ENCODE measurements at regions not wholly inside any gene's neighbourhood (a gene's known extent, or its start where the extent isn't known, plus 50 kb on each side); places are given as distances from the start of the nearest gene placed in this dataset.
"Not testable (repeated sequence)": the region's sequence is repeated elsewhere in the genome, so short reads cannot be mapped to it uniquely, and the experiment has no call there.

DNA sequence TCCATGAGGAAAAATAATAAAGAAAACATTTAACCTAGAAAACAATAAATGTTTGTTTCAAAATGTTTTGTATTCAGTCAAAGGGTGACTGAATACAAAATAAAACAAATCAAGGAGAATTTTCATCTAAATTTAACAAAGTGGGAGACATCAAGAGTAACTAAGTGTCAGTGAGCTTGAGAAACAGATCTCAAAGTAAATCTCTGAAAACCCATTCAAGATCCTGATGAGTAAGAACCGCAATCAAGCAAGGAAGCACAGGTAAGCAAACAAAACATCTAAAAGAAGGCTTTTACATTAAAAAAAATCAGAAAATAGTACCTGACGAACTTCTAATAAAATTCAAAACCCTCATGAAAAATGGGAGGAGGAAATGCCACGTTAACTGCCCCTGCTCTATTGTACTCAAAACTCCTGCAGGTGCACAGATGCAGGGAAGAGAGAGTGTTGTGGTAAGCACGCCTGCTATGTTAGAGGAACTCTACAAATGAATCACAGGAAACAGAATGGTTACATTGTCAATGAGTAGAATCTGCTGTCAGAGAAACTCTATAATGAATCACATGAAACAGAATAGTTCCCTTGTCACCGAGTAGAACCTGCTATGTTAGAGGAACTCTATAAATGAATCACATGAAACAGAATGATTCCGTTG lies 309.6 kb upstream of the FRG1 start:
- ATAC-seq, result peak; percentile 97
- H3K27me3 Mint-ChIP-seq, DNase-seq, H3K4me1 Mint-ChIP-seq, H3K27ac Mint-ChIP-seq: not testable (repeated sequence)
- H3K4me3 Mint-ChIP-seq, result peak overlapping the region in 1 of 2 donors; percentile 9
- peaks cover 10 to 12% of the 10 kb centered on the region in 2 donors for H3K9me3 Mint-ChIP-seq

GRCh38 chr4:189631568-189631916 lies 309.1 kb upstream of the FRG1 start:
- peaks cover 10 to 12% of the 10 kb centered on the region in 2 donors for H3K9me3 Mint-ChIP-seq
- not testable (repeated sequence) for H3K27ac Mint-ChIP-seq, H3K4me3 Mint-ChIP-seq, H3K27me3 Mint-ChIP-seq, DNase-seq, H3K4me1 Mint-ChIP-seq
- ATAC-seq, result peak; percentile 15

DNA sequence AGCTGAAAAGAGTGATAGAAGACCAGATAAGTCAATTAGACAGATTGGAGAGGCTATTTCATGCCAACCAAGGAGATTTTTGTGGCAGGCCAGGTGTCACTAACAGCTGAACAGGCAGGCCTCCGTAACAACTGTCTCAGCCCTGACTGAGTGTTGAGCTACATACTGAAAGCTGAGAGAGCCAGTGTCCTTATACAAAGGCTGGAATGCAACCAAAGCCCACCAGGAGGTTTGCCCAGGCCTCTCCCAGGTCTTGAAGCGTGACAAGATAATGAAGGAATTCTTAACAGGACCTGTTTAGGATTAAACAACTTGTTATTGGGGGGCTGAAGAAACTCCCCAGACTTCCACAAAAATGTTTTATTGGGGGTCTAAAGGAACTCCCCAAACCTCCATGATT lies 290.2 kb upstream of the FRG1 start:
- H3K27me3 Mint-ChIP-seq, H3K9me3 Mint-ChIP-seq, H3K4me1 Mint-ChIP-seq, H3K4me3 Mint-ChIP-seq, DNase-seq, ATAC-seq, H3K27ac Mint-ChIP-seq: not testable (repeated sequence)

DNA sequence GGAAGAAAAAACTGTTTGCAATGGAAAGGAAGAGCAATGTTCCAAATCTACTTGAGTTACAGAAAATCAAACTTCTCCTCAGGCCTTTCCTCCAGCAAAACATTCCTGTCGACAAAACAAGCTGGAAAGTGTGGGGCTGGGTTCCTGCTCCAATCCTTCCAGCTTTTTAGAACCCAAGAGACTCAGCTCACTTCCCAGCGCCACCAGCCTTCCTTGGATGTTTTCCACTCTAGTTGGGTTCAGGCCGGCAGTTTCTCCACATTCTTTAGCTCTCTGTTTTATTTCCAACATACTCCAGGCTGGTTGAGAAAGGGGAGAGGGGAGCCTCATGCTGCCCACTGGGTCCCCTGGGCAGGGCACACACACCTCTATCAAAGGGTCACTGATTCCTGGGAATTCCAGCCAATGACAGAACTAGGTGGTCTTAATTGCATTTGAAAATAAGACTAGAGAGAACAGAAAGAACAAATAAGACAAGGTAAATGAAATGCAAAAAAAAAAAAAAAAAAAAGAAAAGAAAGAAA lies 287.5 kb upstream of the FRG1 start:
- H3K9me3 Mint-ChIP-seq, H3K4me3 Mint-ChIP-seq, H3K27ac Mint-ChIP-seq, H3K27me3 Mint-ChIP-seq, ATAC-seq, H3K4me1 Mint-ChIP-seq, DNase-seq: not testable (repeated sequence)

- not testable (repeated sequence) for H3K9me3 Mint-ChIP-seq, H3K27me3 Mint-ChIP-seq, DNase-seq, H3K4me3 Mint-ChIP-seq, ATAC-seq, H3K27ac Mint-ChIP-seq, H3K4me1 Mint-ChIP-seq
Measured at GRCh38 chr4:189653983-189654382, 286.7 kb upstream of the FRG1 start.

- not testable (repeated sequence) for H3K4me1 Mint-ChIP-seq, H3K9me3 Mint-ChIP-seq, ATAC-seq, DNase-seq, H3K27me3 Mint-ChIP-seq, H3K27ac Mint-ChIP-seq, H3K4me3 Mint-ChIP-seq
Measured at GRCh38 chr4:189654396-189654795, 286.3 kb upstream of the FRG1 start.

- DNase-seq, H3K27me3 Mint-ChIP-seq, H3K27ac Mint-ChIP-seq, H3K4me1 Mint-ChIP-seq, ATAC-seq, H3K9me3 Mint-ChIP-seq, H3K4me3 Mint-ChIP-seq: not testable (repeated sequence)
Measured at GRCh38 chr4:189655817-189656216, 284.9 kb upstream of the FRG1 start.

- H3K9me3 Mint-ChIP-seq, result no peaks in the 10 kb centered on the region
- no peaks in the 10 kb centered on the region for H3K4me1 Mint-ChIP-seq
- no peaks in the 10 kb centered on the region for H3K27me3 Mint-ChIP-seq
- DNase-seq (no peak), ATAC-seq (no peak)
- H3K27ac Mint-ChIP-seq, result no peak overlapping the region
- H3K4me3 Mint-ChIP-seq, result no peak overlapping the region
Measured at GRCh38 chr4:189656641-189657040, 284.0 kb upstream of the FRG1 start.

- not testable (repeated sequence) for ATAC-seq, H3K27me3 Mint-ChIP-seq, H3K9me3 Mint-ChIP-seq, H3K27ac Mint-ChIP-seq, DNase-seq, H3K4me1 Mint-ChIP-seq, H3K4me3 Mint-ChIP-seq
Measured at GRCh38 chr4:189658259-189658658, 282.4 kb upstream of the FRG1 start.

- H3K4me1 Mint-ChIP-seq, H3K4me3 Mint-ChIP-seq, ATAC-seq, DNase-seq, H3K27me3 Mint-ChIP-seq, H3K9me3 Mint-ChIP-seq: not testable (repeated sequence)
- peak overlapping the region in 1 of 2 donors; percentile 42 for H3K27ac Mint-ChIP-seq
Measured at GRCh38 chr4:189658831-189659230, 281.8 kb upstream of the FRG1 start.

GRCh38 chr4:189659287-189659686 lies 281.4 kb upstream of the FRG1 start:
- no peak overlapping the region for H3K4me3 Mint-ChIP-seq
- H3K9me3 Mint-ChIP-seq, result no peaks in the 10 kb centered on the region
- ATAC-seq (no peak), DNase-seq (no peak)
- H3K27ac Mint-ChIP-seq, result no peak overlapping the region
- H3K4me1 Mint-ChIP-seq, result no peaks in the 10 kb centered on the region
- no peaks in the 10 kb centered on the region for H3K27me3 Mint-ChIP-seq

DNA sequence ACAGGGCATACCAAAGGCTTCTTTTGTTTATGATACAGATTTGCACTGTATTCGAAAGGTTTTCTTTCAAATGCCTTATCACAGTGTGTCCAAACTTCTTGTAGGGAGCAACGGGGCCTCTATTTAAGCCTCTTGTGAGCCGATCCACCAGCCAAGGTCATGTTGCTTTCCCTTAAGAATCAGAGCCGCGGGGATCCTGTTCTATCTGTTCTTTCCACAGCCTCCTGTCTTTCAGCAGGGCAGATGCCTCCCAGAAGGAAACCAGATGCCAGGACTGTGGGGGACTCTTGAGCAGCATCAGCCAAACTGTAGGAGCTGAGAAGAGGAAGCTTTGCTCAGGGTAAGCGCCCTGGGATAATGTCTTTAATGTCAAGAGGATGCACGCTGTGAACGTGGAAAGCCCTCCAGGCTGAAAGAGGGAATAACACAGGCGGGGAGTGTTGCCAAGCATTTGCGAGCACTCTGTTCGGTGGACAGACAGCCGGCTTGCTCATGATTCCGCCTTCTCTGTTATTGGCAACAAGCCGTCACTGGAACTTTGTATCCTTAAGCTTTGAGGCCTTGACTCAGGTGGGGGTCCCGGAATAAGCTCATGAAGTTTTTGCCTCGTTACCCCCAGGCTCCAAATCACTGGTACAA lies 279.8 kb upstream of the FRG1 start:
- Mint-ChIP-seq H3K4me1 (no peaks in the 10 kb centered on the region), H3K9me3 (no peaks in the 10 kb centered on the region), H3K27me3 (no peaks in the 10 kb centered on the region), H3K27ac (no peak overlapping the region), H3K4me3 (no peak overlapping the region)
- DNase-seq (no peak), ATAC-seq (no peak)

- no peak overlapping the region for H3K4me3 Mint-ChIP-seq
- H3K4me1 Mint-ChIP-seq, result no peaks in the 10 kb centered on the region
- H3K27ac Mint-ChIP-seq, result no peak overlapping the region
- H3K27me3 Mint-ChIP-seq, result no peaks in the 10 kb centered on the region
- no peaks in the 10 kb centered on the region for H3K9me3 Mint-ChIP-seq
- no peak for DNase-seq
- peak; percentile 18 for ATAC-seq
Measured at GRCh38 chr4:189664693-189665250, 275.9 kb upstream of the FRG1 start.

DNA sequence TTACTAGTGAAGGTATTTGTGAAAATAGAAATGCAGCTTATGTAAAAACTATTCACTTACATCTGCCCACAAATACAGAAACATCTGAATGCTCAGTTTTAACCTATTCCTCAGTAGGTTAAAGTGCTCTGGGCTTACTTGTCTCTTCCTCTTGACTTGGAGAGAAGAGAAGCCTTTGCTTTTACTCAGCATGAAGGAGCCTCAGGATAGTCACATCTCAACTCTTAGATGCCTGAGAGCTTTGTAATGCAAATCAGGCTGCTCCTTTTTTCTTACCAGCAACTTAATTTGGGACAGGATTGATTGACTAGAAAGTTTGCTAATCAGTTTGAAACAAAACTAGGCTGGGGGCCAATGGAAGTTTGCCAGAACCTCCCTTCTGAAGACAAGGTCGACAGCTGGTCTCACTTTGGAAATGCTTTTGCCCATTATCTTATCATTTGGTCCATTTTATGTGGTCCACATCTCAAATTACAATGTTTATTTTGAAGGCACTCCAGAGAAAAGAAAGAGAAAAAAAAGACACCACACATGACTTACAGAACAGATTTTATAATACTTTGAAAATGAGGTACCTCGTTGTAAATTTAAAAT lies 274.9 kb upstream of the FRG1 start:
- H3K9me3 Mint-ChIP-seq, H3K4me3 Mint-ChIP-seq, H3K27ac Mint-ChIP-seq, H3K27me3 Mint-ChIP-seq, H3K4me1 Mint-ChIP-seq, ATAC-seq, DNase-seq: not testable (repeated sequence)

DNA sequence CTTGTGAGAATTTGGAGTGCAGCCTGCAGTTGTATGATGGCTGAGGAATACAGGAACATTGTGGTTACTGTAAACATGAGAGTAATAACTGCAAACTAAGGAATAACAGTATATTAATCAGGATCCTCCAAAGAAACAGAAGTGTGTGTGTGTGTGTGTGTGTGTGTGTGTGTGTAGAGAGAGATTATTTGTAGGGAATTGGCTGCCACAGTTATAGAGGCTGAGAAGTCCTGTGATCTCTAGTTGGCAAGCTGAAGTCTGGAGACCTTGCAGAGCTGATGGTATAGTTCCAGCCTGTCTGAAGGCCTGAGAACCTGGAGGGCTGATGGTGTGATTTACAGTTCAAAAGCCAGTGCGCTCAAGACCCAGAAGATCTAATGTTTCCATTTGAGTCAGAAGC lies 273.3 kb upstream of the FRG1 start:
- not testable (repeated sequence) for ATAC-seq, H3K9me3 Mint-ChIP-seq, DNase-seq, H3K27me3 Mint-ChIP-seq, H3K4me3 Mint-ChIP-seq, H3K4me1 Mint-ChIP-seq, H3K27ac Mint-ChIP-seq

DNA sequence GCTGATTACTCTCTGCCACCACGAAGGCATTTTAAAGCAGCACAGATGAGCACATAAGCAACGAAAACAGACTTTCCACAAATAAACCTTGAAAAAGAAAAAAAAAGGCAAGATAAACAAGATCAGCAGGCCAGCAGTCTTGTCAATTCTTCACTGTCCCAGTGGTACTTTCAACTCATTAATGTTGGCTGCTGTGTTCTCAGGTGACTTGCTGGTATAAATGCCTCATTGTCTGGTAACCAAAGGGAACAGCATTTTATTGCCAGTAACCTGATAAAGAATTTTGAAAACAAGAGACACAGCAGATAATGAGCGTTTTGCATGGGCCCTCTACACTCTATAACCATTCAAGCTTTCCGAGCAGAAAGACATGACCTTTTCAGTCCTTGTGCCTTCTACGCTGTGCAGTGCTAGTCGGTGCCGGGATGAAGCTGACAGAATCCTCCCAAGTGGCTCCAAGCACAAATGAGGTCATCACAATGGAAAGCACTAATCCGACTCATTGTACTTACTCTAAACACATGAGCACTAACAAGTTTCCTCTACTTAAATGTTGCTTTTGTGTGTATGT lies 242.9 kb upstream of the FRG1 start:
- not testable (repeated sequence) for H3K27me3 Mint-ChIP-seq, H3K4me3 Mint-ChIP-seq, DNase-seq, ATAC-seq, H3K27ac Mint-ChIP-seq, H3K4me1 Mint-ChIP-seq, H3K9me3 Mint-ChIP-seq
